ENCODE measurements at regions not wholly inside any gene's neighbourhood (a gene's known extent, or its start where the extent isn't known, plus 50 kb on each side); places are given as distances from the start of the nearest gene placed in this dataset.
"Not testable (repeated sequence)": the region's sequence is repeated elsewhere in the genome, so short reads cannot be mapped to it uniquely, and the experiment has no call there.

DNA sequence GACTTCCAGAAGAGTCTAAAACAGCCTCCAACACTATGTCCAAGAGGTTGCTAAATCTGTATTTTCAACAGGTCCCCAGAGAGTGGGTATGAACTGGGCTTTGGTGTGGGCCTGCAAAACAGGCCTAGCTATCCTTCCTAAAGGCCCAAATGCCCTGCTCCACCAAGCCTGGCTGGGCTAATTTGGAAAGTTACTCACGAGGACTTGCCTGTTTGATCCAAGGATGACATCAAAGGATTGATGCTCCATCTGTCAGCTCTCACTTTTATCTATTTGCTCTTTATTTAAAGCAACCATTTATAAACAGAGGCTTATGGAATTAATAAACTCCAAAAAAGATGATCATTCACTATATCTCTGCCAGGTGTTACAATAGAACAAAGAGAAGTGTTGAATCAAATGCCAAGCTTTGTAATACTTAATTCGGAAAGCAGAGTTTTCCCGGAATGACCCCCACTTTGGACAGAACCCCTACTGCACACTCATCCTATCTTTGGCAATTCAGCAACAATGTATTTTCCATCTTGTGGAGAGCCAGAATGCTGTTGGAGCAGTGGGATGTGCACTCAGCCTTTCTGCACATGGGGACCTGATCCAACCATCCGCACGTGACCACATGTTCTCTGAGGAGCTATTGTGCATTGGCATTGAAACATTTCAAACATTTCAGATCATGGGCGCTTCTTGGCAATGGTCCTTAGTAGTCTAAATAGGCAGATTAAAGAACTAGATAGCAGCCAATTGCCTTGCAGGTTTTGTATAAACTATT, 163.3 kb upstream of the THBS1 start:
- Mint-ChIP-seq H3K27ac (no peak overlapping the region), H3K36me3 (no peaks in the 10 kb centered on the region), H3K4me1 (peaks cover 0 to 8% of the 10 kb centered on the region in 2 donors), H3K27me3 (peaks cover 28 to 29% of the 10 kb centered on the region in 2 donors), H3K4me3 (no peak overlapping the region), H3K9me3 (peaks cover 4 to 8% of the 10 kb centered on the region in 2 donors)
- DNase-seq (no peak), ATAC-seq (replicated peaks) (no peak)

DNA sequence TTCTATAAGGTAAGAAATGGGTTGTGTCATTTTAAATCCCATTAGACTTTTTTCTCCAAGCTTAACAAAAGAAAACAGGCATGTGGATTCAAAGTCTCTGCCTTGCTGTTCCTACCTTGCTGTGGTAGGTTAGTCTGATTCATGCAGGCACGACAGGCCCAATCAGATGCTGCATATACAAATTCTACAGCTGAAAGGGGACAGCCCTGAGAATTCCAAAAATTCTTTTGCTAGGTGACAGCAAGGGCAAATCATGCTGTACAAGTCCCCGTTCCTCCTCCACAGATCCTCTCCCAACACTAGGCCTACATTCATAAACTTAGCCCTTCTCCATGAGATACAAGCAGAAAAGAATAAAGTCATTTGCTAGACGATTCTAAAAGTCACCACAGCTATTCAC, 161.2 kb upstream of the THBS1 start:
- Mint-ChIP-seq H3K4me3 (no peak overlapping the region), H3K27me3 (peaks cover 20 to 23% of the 10 kb centered on the region in 2 donors), H3K27ac (no peak overlapping the region), H3K36me3 (no peaks in the 10 kb centered on the region), H3K4me1 (no peaks in the 10 kb centered on the region), H3K9me3 (peaks cover 4 to 8% of the 10 kb centered on the region in 2 donors)
- ATAC-seq (replicated peaks) (no peak), DNase-seq (no peak)

DNA sequence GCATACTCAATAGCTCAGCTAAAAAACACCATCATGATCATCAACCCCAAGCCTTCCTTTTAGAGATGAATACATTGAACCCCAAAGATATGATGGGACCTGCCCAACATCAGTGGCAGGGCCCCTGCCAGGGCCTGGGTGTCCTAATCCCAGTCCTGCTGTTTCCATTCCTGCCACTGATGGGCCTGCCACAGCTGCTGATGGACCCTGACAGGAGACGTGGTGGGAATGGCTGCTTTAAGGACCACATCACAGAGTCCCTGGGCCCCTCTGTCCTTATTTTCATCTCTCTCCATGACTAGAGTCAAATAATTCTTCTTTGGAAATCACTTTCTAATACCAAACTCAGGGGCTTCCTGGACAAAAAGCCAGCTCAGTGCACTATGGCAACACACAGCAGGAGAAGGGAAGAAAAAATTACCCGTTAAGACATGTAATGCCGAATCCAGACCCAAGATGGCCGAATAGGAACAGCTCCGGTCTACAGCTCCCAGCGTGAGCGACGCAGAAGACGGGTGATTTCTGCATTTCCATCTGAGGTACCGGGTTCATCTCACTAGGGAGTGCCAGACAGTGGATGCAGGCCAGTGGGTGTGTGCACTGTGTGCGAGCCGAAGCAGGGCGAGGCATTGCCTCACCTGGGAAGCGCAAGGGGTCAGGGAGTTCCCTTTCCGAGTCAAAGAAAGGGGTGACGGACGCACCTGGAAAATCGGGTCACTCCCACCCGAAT, 160.6 kb upstream of the THBS1 start:
- H3K4me1 Mint-ChIP-seq; ATAC-seq (replicated peaks); H3K27ac Mint-ChIP-seq; H3K9me3 Mint-ChIP-seq; DNase-seq; H3K36me3 Mint-ChIP-seq; H3K4me3 Mint-ChIP-seq: not testable (repeated sequence)
- peaks cover 14 to 18% of the 10 kb centered on the region in 2 donors for H3K27me3 Mint-ChIP-seq

DNA sequence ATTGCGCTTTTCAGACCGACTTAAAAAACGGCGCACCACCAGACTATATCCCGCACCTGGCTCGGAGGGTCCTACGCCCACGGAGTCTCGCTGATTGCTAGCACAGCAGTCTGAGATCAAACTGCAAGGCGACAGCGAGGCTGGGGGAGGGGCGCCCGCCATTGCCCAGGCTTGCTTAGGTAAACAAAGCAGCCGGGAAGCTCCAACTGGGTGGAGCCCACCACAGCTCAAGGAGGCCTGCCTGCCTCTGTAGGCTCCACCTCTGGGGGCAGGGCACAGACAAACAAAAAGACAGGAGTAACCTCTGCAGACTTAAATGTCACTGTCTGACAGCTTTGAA, 160.1 kb upstream of the THBS1 start:
- H3K27ac Mint-ChIP-seq; H3K9me3 Mint-ChIP-seq; H3K36me3 Mint-ChIP-seq; H3K4me1 Mint-ChIP-seq; H3K4me3 Mint-ChIP-seq; DNase-seq; ATAC-seq (replicated peaks): not testable (repeated sequence)
- H3K27me3 Mint-ChIP-seq = peaks cover 11 to 17% of the 10 kb centered on the region in 2 donors

DNA sequence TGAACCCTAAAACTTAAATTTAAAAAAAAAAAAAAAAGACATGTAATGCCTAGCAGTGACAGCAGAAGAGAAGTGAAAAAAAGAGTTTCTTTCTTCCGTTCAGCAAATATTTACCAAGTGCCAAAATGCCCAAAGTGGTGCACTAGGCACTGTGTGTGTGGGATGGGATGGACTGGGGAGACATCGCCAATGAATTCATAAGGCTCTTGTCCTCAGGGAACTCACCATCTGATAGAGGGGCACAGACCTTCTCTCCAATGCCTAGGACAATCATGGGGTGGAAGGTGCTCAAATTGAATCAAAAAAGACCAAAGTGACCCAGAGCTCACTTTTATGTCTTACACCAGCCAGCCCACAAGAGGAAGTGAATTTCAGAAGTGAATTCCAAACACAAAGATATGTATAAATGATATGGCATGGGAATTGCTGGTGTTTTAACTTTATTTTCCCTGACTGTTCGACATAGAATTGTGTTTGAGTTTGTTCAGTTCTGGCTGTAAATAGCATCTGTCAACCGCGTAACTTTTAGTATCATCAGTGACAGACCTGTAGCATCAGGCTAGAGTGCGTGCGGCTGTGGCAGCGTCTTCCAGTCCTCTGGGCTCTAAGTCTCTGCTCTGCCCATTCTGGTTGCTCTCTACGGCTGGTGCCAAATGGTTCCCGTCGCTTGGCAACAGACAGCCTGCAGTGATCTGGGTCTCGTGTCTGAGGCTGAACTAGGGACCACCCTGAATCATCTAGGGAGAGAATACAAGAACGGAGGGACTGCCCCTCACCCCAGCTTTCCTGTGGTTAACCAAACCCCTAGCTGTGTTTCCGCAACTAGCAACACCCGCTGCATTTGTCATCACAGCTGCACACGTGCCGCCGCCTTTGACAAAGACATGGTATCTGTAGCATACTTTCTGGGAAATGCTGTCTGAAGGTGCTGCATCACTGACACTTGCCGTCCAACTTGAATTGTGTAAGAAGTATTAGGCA, 154.0 kb upstream of the THBS1 start:
- H3K36me3 Mint-ChIP-seq = no peaks in the 10 kb centered on the region
- peaks cover 16 to 26% of the 10 kb centered on the region in 2 donors for H3K4me1 Mint-ChIP-seq
- H3K4me3 Mint-ChIP-seq = peak overlapping the region; percentile 53 to 58
- H3K27ac Mint-ChIP-seq = peak overlapping the region; percentile 69
- H3K27me3 Mint-ChIP-seq = peaks cover 10% of the 10 kb centered on the region in 2 donors
- peak; percentile 76 for DNase-seq
- ATAC-seq (replicated peaks) = peak; percentile 96 to 97
- H3K9me3 Mint-ChIP-seq = no peaks in the 10 kb centered on the region

DNA sequence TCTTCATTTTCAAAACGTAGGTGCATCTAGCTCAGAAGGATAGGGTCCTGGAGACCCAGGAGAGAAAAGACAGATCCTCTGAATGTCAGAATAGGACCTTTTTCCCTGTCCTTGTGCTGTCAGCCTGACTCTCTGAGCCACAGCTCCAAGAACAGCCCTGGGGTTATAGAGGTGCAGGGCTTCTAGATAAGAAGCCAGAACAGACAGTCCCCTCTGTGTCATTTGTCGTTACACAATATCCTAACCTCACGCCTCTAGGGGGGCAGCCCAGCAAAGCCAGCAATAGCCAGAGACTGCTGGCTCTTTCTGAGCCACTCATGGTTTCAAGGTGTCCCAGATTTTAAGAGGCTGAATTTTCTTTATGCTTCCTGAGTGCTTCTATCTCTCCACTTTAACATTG, 153.2 kb upstream of the THBS1 start:
- ATAC-seq (replicated peaks) = no peak
- Mint-ChIP-seq H3K9me3 (no peaks in the 10 kb centered on the region), H3K27ac (no peak overlapping the region), H3K4me1 (peaks cover 16 to 26% of the 10 kb centered on the region in 2 donors), H3K4me3 (no peak overlapping the region), H3K36me3 (no peaks in the 10 kb centered on the region), H3K27me3 (peaks cover 10 to 15% of the 10 kb centered on the region in 2 donors)
- DNase-seq = no peak

DNA sequence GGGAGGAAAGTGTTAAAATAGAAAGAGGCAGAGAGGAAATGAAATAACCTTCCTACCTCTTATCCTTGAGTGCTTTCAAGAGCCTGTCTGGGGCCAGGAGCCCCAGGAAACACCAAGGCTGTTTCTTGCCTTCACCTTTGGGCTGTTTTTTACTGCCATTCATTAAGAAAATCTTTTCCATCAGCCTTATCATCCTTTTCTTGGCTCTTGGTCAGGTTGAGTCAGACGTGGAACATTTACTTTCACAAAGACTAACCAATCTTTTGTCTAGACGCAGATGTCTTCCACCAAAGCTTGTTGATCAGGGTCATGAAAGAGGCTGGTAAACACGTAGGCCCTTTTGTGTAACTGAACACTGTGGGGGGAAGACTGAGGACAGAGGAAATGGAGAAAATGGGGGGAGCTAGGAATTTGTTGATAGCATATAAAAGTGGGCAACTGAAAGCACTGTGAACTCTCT, 151.0 kb upstream of the THBS1 start:
- no peak for DNase-seq
- Mint-ChIP-seq H3K27ac (no peak overlapping the region), H3K4me1 (peaks cover 16 to 26% of the 10 kb centered on the region in 2 donors), H3K36me3 (no peaks in the 10 kb centered on the region), H3K4me3 (no peak overlapping the region), H3K9me3 (no peaks in the 10 kb centered on the region), H3K27me3 (peaks cover 10 to 19% of the 10 kb centered on the region in 2 donors)
- ATAC-seq (replicated peaks) = peak; percentile 18 to 33

DNA sequence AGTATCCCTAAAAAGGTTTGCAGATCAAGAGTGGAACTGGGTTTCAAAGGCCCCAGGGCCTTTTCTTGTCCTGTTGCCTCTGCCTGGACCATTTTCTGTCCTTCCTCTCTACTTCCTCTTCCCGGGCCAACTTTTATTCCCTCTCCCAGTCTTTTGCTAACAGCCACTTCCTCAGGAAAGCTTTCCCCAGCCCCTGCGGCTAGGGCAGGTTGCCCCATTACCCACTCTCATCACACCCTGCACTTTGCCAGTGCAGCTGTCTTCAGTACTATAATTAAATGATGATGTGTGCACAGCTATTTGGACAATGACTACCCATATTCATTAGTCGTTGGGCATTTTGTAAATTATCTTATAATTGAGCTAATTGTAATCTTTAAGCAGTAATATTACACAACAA, 150.5 kb upstream of the THBS1 start:
- H3K27me3 Mint-ChIP-seq = peaks cover 10 to 19% of the 10 kb centered on the region in 2 donors
- DNase-seq (no peak), ATAC-seq (replicated peaks) (no peak)
- H3K4me1 Mint-ChIP-seq = peaks cover 16 to 26% of the 10 kb centered on the region in 2 donors
- H3K27ac Mint-ChIP-seq = no peak overlapping the region
- no peaks in the 10 kb centered on the region for H3K9me3 Mint-ChIP-seq
- no peak overlapping the region for H3K4me3 Mint-ChIP-seq
- H3K36me3 Mint-ChIP-seq = no peaks in the 10 kb centered on the region

DNA sequence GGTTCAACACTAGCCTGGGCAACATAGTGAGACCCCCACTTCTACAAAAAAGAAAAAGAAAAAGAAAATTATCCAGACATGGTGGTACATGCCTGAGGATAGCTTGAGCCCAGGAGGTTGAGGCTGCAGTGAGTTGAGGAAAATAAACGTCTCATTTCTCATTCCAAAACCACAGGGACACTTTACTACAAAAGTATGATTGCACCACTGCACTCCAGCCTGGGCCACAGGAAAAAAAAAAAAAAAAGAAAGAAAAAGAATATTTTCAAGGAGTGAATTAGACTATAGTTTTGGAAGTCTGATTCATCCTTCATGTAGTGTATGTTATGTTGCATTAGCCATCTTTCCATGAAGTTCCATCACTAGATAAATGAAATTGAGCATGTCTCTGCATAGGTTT, 149.5 kb upstream of the THBS1 start:
- Mint-ChIP-seq H3K4me1 (peaks cover 16 to 26% of the 10 kb centered on the region in 2 donors), H3K27ac (no peak overlapping the region), H3K36me3 (no peaks in the 10 kb centered on the region), H3K9me3 (no peaks in the 10 kb centered on the region), H3K4me3 (no peak overlapping the region), H3K27me3 (peaks cover 10 to 19% of the 10 kb centered on the region in 2 donors)
- ATAC-seq (replicated peaks) (no peak), DNase-seq (no peak)

DNA sequence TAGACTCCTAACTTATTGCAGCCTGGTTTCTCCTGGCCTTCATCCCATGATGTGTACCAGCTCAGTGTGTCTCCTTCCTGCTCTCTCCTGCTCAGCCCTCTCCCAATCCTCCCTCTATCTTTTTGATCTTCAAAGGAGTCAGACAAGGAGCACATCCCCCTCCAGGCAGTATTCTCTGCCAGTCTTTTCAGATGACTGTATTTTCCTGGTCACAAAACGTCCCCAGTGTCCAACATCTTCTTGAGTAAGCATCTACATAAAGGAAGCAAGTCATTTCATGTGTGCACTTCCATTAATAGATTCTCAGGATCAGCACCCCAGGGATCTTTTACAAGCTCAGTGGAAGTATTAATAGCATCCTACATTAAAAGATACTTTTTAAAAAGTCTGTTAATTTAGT, 148.9 kb upstream of the THBS1 start:
- ATAC-seq (replicated peaks) (no peak), DNase-seq (no peak)
- Mint-ChIP-seq H3K9me3 (no peaks in the 10 kb centered on the region), H3K4me3 (no peak overlapping the region), H3K4me1 (peaks cover 11 to 19% of the 10 kb centered on the region in 2 donors), H3K36me3 (no peaks in the 10 kb centered on the region), H3K27ac (no peak overlapping the region), H3K27me3 (peaks cover 10 to 19% of the 10 kb centered on the region in 2 donors)

DNA sequence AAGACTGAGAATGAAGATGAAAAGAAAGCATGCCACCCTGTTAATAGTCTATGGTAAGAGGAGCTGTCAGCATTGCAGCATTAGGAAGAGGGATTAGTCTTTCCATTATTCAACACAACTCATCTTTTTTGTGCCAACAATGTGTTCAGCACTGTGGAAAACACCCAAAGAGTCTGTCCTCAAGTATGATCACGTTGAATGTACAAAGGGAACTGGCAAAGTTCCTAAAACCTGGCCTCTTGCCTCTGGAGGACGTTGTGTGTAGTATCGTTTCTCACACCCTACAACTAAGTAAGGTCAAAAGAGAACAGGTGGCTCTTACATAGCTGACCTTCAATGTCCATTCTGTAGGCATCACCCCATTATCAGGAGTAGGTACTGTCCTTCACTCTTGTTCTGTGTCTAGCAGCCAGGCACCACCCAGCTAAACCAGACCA, 147.9 kb upstream of the THBS1 start:
- no peaks in the 10 kb centered on the region for H3K9me3 Mint-ChIP-seq
- H3K27ac Mint-ChIP-seq = no peak overlapping the region
- H3K4me1 Mint-ChIP-seq = peaks cover 5 to 11% of the 10 kb centered on the region in 2 donors
- no peak for ATAC-seq (replicated peaks)
- H3K4me3 Mint-ChIP-seq = no peak overlapping the region
- peaks cover 14 to 19% of the 10 kb centered on the region in 2 donors for H3K27me3 Mint-ChIP-seq
- no peak for DNase-seq
- H3K36me3 Mint-ChIP-seq = no peaks in the 10 kb centered on the region

DNA sequence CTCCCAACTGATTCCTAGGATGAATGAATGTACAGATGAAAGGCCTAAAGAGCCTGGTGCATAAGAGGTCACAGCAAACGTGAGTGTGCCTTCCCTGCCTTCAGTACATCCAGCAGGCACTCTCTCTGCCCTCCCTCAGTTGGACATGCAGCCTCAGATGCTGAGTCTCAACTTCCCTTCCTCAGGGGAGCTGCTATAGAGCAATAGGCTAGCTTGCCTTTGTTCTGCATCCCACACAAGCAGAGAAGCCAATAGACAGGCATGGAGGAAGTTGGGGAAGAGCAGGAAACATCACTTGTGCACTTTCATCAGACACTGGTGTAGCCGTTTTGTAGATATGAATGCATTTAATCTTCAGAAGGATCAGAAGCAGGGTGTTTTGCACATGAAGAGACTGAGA, 147.5 kb upstream of the THBS1 start:
- Mint-ChIP-seq H3K9me3 (no peaks in the 10 kb centered on the region), H3K27ac (no peak overlapping the region), H3K4me1 (peaks cover 5 to 11% of the 10 kb centered on the region in 2 donors), H3K36me3 (no peaks in the 10 kb centered on the region), H3K4me3 (no peak overlapping the region), H3K27me3 (peaks cover 16 to 17% of the 10 kb centered on the region in 2 donors)
- DNase-seq = no peak
- ATAC-seq (replicated peaks) = no peak

DNA sequence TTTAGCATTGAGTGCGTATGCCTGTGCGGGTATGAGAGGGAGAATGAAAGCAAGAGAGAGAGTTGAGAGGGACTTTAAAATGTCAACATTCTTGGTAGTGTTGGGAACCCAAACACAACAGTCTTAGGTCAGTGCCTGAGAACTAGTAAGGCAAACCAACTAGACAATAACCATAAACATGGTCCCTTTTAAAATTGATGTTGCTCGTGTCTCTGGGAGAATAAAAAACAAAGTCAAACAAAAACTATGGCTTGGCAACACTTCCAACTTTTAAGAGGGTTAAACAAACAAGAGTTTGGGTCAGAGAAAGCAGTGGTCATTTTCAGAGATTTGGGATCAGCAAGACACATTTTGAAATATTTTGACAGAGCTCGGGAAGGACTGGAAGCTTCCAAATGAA, 146.7 kb upstream of the THBS1 start:
- DNase-seq (no peak), ATAC-seq (replicated peaks) (no peak)
- Mint-ChIP-seq H3K4me1 (peaks cover 5 to 11% of the 10 kb centered on the region in 2 donors), H3K27ac (no peak overlapping the region), H3K27me3 (peaks cover 10 to 12% of the 10 kb centered on the region in 2 donors), H3K4me3 (no peak overlapping the region), H3K9me3 (no peaks in the 10 kb centered on the region), H3K36me3 (no peaks in the 10 kb centered on the region)

DNA sequence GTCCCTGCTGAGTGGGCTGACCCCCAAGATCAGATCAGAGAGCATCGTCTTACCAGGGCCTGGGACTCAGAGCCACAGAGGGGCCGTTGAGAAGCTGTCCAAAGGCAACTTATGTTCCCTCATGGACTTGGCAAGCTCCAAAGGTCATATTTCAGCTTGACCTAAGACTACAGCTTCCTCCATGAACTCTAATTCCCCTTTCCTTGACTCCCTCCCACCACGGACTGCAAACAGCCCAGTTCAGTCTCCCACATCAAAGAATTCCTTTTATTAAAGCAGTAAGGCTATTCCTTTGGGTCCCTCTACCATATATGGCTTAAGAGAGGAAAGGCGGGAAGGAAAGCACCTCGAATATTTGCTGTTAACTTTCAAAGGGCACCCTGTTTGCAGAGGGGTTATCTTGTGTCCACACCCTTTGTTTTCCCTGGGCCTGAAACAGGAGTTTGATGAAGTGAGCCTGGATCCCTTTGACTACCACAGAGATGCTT, 146.1 kb upstream of the THBS1 start:
- Mint-ChIP-seq H3K27ac (no peak overlapping the region), H3K9me3 (no peaks in the 10 kb centered on the region), H3K36me3 (no peaks in the 10 kb centered on the region), H3K4me1 (peaks cover 5% of the 10 kb centered on the region in 2 donors), H3K27me3 (peaks cover 10 to 12% of the 10 kb centered on the region in 2 donors), H3K4me3 (no peak overlapping the region)
- no peak for ATAC-seq (replicated peaks)
- DNase-seq = no peak

All from stimulated activated naive B cell treated with anti-CD40 and anti-IgM and Interleukin-4, amounts not matched to agents 10 μg/mL and 1 μg/mL and 100 μg/mL, for 72 hours (primary cell).